ENCODE measurements at regions not wholly inside any gene's neighbourhood (a gene's known extent, or its start where the extent isn't known, plus 50 kb on each side); places are given as distances from the start of the nearest gene placed in this dataset.
"Not testable (repeated sequence)": the region's sequence is repeated elsewhere in the genome, so short reads cannot be mapped to it uniquely, and the experiment has no call there.

- TF ChIP-seq EZH2 (IDR thresholded peaks at IDR 0.05); POLR2AphosphoS5 (IDR thresholded peaks at IDR 0.05; ENCODE audit: borderline replicate concordance, low read depth, low read length): not testable (repeated sequence)
Observed at GRCh38 chr13:109264603-109265437, 521.6 kb downstream of the IRS2 start.

All from SK-N-MC (cell line).